Natural killer cell (primary cell): ENCODE measurements at regions not wholly inside any gene's neighbourhood (a gene's known extent, or its start where the extent isn't known, plus 50 kb on each side); places are given as distances from the start of the nearest gene placed in this dataset.

Source experiments
- ATAC-seq, 3 donors: fragments of 150-1000 bp in 2 of 3; fragments of 200-7000 bp in 1 of 3; cut with Tn5 transposase; 1 replicate in 1 of 3; 2 replicates in 2 of 3; pipeline ENCODE4 v1.10.0; 2021; ENCODE audit warnings: mild to moderate bottlenecking in 2 of 3, moderate library complexity in 2 of 3
- DNase-seq, 2 donors: peaks; one replicate each; pipeline versions ENCODE4 v3.0.0 to v3.0.0-alpha.2; 2013 to 2021; ENCODE audit warnings: mixed read lengths in 1 of 2
- H3K27ac ChIP-seq: one replicate; pipeline ENCODE4 v1.5.1; 2013; ENCODE audit warnings: mild to moderate bottlenecking, low read length
- H3K27me3 ChIP-seq: one replicate; pipeline ENCODE4 v1.6.1; 2013; ENCODE audit warnings: low read length; ENCODE audit not compliant: control insufficient read depth, insufficient read depth
- H3K36me3 ChIP-seq: one replicate; pipeline ENCODE4 v1.6.1; 2013; ENCODE audit warnings: low read length; ENCODE audit not compliant: control insufficient read depth, insufficient read depth
- H3K4me1 ChIP-seq: one replicate; pipeline ENCODE4 v1.6.1; 2013; ENCODE audit warnings: low read length; ENCODE audit not compliant: control insufficient read depth, insufficient read depth
- H3K4me3 ChIP-seq: one replicate; pipeline ENCODE4 v1.5.1; 2013; ENCODE audit warnings: low read length
- H3K9me3 ChIP-seq: one replicate; pipeline ENCODE4 v1.6.1; 2013; ENCODE audit warnings: low read length; ENCODE audit not compliant: control insufficient read depth, insufficient read depth
- H3K27ac Mint-ChIP-seq, 2 donors: one replicate each; pipeline ENCODE4 v1.8.0; 2022; ENCODE audit warnings: mild to moderate bottlenecking in 2 of 2, mixed read lengths in 2 of 2, moderate library complexity in 1 of 2
- H3K27me3 Mint-ChIP-seq, 2 donors: one replicate each; pipeline ENCODE4 v1.8.0; 2022; ENCODE audit warnings: low read depth in 2 of 2, mixed read lengths in 2 of 2
- H3K36me3 Mint-ChIP-seq: one replicate; pipeline ENCODE4 v1.8.0; 2022; ENCODE audit warnings: mixed read lengths
- H3K4me1 Mint-ChIP-seq, 2 donors: one replicate each; pipeline ENCODE4 v1.8.0; 2022; ENCODE audit warnings: mixed read lengths in 2 of 2
- H3K4me3 Mint-ChIP-seq: one replicate; pipeline ENCODE4 v1.8.0; 2022; ENCODE audit warnings: mild to moderate bottlenecking, moderate library complexity, mixed read lengths
- H3K9me3 Mint-ChIP-seq, 2 donors: one replicate each; pipeline ENCODE4 v1.8.0; 2022; ENCODE audit warnings: mixed read lengths in 2 of 2
- WGBS: methylation state at CpG from one replicate; pipeline ENCODE4 v1.1.7; 2013; ENCODE audit warnings: missing lambda C conversion rate; ENCODE audit not compliant: insufficient coverage; 5-methylcytosine and 5-hydroxymethylcytosine counted together
- intact Hi-C: fragments of 100-400 bp; cut with micrococcal nuclease; formaldehyde crosslinking; loops from one replicate; pipeline ENCODE4 v1.14.2; 2022
- TF ChIP-seq, protein P1 (sequence below): fragments of 200-600 bp; IDR thresholded peaks from one replicate; pipeline ENCODE4 v1.8.0; 2022; ENCODE audit warnings: antibody characterized with exemption

- H3K27me3 Mint-ChIP-seq = no peaks in the 10 kb centered on the region
- TF ChIP-seq, protein P1, sequence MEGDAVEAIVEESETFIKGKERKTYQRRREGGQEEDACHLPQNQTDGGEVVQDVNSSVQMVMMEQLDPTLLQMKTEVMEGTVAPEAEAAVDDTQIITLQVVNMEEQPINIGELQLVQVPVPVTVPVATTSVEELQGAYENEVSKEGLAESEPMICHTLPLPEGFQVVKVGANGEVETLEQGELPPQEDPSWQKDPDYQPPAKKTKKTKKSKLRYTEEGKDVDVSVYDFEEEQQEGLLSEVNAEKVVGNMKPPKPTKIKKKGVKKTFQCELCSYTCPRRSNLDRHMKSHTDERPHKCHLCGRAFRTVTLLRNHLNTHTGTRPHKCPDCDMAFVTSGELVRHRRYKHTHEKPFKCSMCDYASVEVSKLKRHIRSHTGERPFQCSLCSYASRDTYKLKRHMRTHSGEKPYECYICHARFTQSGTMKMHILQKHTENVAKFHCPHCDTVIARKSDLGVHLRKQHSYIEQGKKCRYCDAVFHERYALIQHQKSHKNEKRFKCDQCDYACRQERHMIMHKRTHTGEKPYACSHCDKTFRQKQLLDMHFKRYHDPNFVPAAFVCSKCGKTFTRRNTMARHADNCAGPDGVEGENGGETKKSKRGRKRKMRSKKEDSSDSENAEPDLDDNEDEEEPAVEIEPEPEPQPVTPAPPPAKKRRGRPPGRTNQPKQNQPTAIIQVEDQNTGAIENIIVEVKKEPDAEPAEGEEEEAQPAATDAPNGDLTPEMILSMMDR = no peak
- H3K27ac Mint-ChIP-seq = no peak overlapping the region
- Histone ChIP-seq H3K27me3 (no peaks in the 10 kb centered on the region), H3K4me1 (peaks cover 5% of the 10 kb centered on the region), H3K4me3 (no peak overlapping the region), H3K9me3 (no peaks in the 10 kb centered on the region), H3K36me3 (no peaks in the 10 kb centered on the region), H3K27ac (peak overlapping the region; percentile 16)
- H3K36me3 Mint-ChIP-seq = no peaks in the 10 kb centered on the region
- ATAC-seq (no peak), DNase-seq (no peak)
- 100% methylated on average over 1 of the region's 1 CpG for WGBS
- intact Hi-C loops = no loop called here
- peaks cover 4 to 8% of the 10 kb centered on the region in 2 donors for H3K4me1 Mint-ChIP-seq
- H3K4me3 Mint-ChIP-seq = no peak overlapping the region
- no peaks in the 10 kb centered on the region for H3K9me3 Mint-ChIP-seq
Observed at GRCh38 chr1:172827301-172827700, 168.4 kb downstream of the FASLG start.

- H3K36me3 ChIP-seq = no peaks in the 10 kb centered on the region
- 38% methylated on average over 2 of the region's 2 CpGs for WGBS
- H3K27ac Mint-ChIP-seq = no peak overlapping the region
- DNase-seq (no peak), ATAC-seq (no peak)
- no peak overlapping the region for H3K27ac ChIP-seq
- peaks cover 5% of the 10 kb centered on the region for H3K4me1 ChIP-seq
- H3K4me3 Mint-ChIP-seq = no peak overlapping the region
- no peak overlapping the region for H3K4me3 ChIP-seq
- no peaks in the 10 kb centered on the region for H3K9me3 ChIP-seq
- H3K4me1 Mint-ChIP-seq = peaks cover 8 to 12% of the 10 kb centered on the region in 2 donors
- H3K36me3 Mint-ChIP-seq = no peaks in the 10 kb centered on the region
- H3K27me3 ChIP-seq = no peaks in the 10 kb centered on the region
- no peaks in the 10 kb centered on the region for H3K9me3 Mint-ChIP-seq
- TF ChIP-seq, protein P1 = no peak
- intact Hi-C loops = no loop called here
- no peaks in the 10 kb centered on the region for H3K27me3 Mint-ChIP-seq
Observed at GRCh38 chr1:172827841-172828240, 168.9 kb downstream of the FASLG start.

- no peak for ATAC-seq
- DNase-seq = no peak
- H3K27me3 ChIP-seq = no peaks in the 10 kb centered on the region
- no peak overlapping the region for H3K4me3 Mint-ChIP-seq
- TF ChIP-seq, protein P1 = no peak
- H3K27ac Mint-ChIP-seq = no peak overlapping the region
- H3K36me3 Mint-ChIP-seq = no peaks in the 10 kb centered on the region
- WGBS = 20% methylated on average over 1 of the region's 1 CpG
- H3K9me3 Mint-ChIP-seq = no peaks in the 10 kb centered on the region
- peaks cover 8% of the 10 kb centered on the region in 2 donors for H3K4me1 Mint-ChIP-seq
- no peaks in the 10 kb centered on the region for H3K4me1 ChIP-seq
- H3K9me3 ChIP-seq = no peaks in the 10 kb centered on the region
- no peaks in the 10 kb centered on the region for H3K36me3 ChIP-seq
- H3K27ac ChIP-seq = no peak overlapping the region
- intact Hi-C loops = no loop called here
- no peak overlapping the region for H3K4me3 ChIP-seq
- no peaks in the 10 kb centered on the region for H3K27me3 Mint-ChIP-seq
Observed at GRCh38 chr1:172832006-172832725, 173.3 kb downstream of the FASLG start.

- intact Hi-C loops = no loop called here
- Histone ChIP-seq H3K4me1 (peaks cover 4% of the 10 kb centered on the region), H3K27me3 (no peaks in the 10 kb centered on the region), H3K9me3 (no peaks in the 10 kb centered on the region), H3K27ac (no peak overlapping the region), H3K36me3 (no peaks in the 10 kb centered on the region), H3K4me3 (no peak overlapping the region)
- ATAC-seq = no peak
- Mint-ChIP-seq H3K36me3 (no peaks in the 10 kb centered on the region), H3K4me3 (no peak overlapping the region), H3K27me3 (no peaks in the 10 kb centered on the region), H3K27ac (no peak overlapping the region), H3K9me3 (no peaks in the 10 kb centered on the region), H3K4me1 (peaks cover 17% of the 10 kb centered on the region in 2 donors)
- TF ChIP-seq, protein P1 = no peak
- 84% methylated on average over 2 of the region's 2 CpGs for WGBS
- no peak for DNase-seq
Observed at GRCh38 chr1:172833954-172834353, 175.1 kb downstream of the FASLG start.
